CD4-positive, alpha-beta memory T cell (primary cell): ENCODE measurements at regions not wholly inside any gene's neighbourhood (a gene's known extent, or its start where the extent isn't known, plus 50 kb on each side); places are given as distances from the start of the nearest gene placed in this dataset.

Experiments
- CTCF ChIA-PET: fragments of 350-600 bp; sonication (Branson Sonifier 250); formaldehyde crosslinking; loops from one replicate; lab custom pipeline; 2021; ENCODE audit warnings: inconsistent platforms; ENCODE audit not compliant: partially characterized antibody; lab: Charles Lee
- POLR2A ChIA-PET: fragments of 350-600 bp; sonication (Branson Sonifier 250); formaldehyde crosslinking; loops from one replicate; lab custom pipeline; 2021; ENCODE audit not compliant: partially characterized antibody; lab: Charles Lee
- DNase-seq, 5 donors: peaks; one replicate each; pipeline versions ENCODE4 v3.0.0 to v3.0.0-alpha.2; 2020 to 2022; ENCODE audit warnings: mixed read lengths in 1 of 5
- H3K27ac ChIP-seq: one replicate; pipeline ENCODE4 v1.7.0; 2013; ENCODE audit warnings: low read depth, low read length
- H3K27me3 ChIP-seq: 2 replicates; pipeline ENCODE4 v1.7.0; 2013; ENCODE audit warnings: mild to moderate bottlenecking, low read length, moderate library complexity; ENCODE audit not compliant: insufficient read depth
- H3K36me3 ChIP-seq: 2 replicates; pipeline ENCODE4 v1.7.0; 2013; ENCODE audit warnings: mild to moderate bottlenecking, low read length, moderate library complexity; ENCODE audit not compliant: insufficient read depth
- H3K4me1 ChIP-seq: 2 replicates; pipeline ENCODE4 v1.7.0; 2013; ENCODE audit warnings: mild to moderate bottlenecking, low read length, moderate library complexity; ENCODE audit not compliant: insufficient read depth
- H3K4me3 ChIP-seq, 2 donors: one replicate each; pipeline ENCODE4 v1.7.0; 2013; ENCODE audit warnings: low read length in 2 of 2, mild to moderate bottlenecking in 1 of 2
- H3K9me3 ChIP-seq, 2 donors: one replicate each; pipeline ENCODE4 v1.7.0; 2013; ENCODE audit warnings: low read length in 2 of 2, control low read depth in 1 of 2; ENCODE audit not compliant: control insufficient read depth in 1 of 2
- H3K27ac Mint-ChIP-seq, 7 donors: one replicate each; pipeline ENCODE4 v1.8.0; 2020 to 2021; ENCODE audit warnings: mixed read lengths in 7 of 7, mild to moderate bottlenecking in 6 of 7, inconsistent platforms in 3 of 7, moderate library complexity in 3 of 7
- H3K27me3 Mint-ChIP-seq, 2 donors: one replicate each; pipeline ENCODE4 v1.8.0; 2020 to 2021; ENCODE audit warnings: mixed read lengths in 2 of 2
- H3K36me3 Mint-ChIP-seq, 2 donors: one replicate each; pipeline ENCODE4 v1.8.0; 2020 to 2021; ENCODE audit warnings: mixed read lengths in 2 of 2, inconsistent platforms in 1 of 2, mild to moderate bottlenecking in 1 of 2
- H3K4me1 Mint-ChIP-seq, 4 donors: one replicate each; pipeline ENCODE4 v1.8.0; 2020 to 2021; ENCODE audit warnings: mixed read lengths in 4 of 4, mild to moderate bottlenecking in 1 of 4
- H3K4me3 Mint-ChIP-seq, 8 donors: one replicate each; pipeline ENCODE4 v1.8.0; 2020 to 2021; ENCODE audit warnings: mixed read lengths in 8 of 8, mild to moderate bottlenecking in 7 of 8, moderate library complexity in 6 of 8, inconsistent platforms in 3 of 8
- H3K9me3 Mint-ChIP-seq, 8 donors: one replicate each; pipeline ENCODE4 v1.8.0; 2020 to 2021; ENCODE audit warnings: mixed read lengths in 8 of 8, mild to moderate bottlenecking in 5 of 8, inconsistent platforms in 3 of 8, moderate library complexity in 1 of 8
- intact Hi-C: fragments of 100-400 bp; cut with micrococcal nuclease; formaldehyde crosslinking; loops from one replicate; pipeline ENCODE4 v1.15.1; 2023

DNA sequence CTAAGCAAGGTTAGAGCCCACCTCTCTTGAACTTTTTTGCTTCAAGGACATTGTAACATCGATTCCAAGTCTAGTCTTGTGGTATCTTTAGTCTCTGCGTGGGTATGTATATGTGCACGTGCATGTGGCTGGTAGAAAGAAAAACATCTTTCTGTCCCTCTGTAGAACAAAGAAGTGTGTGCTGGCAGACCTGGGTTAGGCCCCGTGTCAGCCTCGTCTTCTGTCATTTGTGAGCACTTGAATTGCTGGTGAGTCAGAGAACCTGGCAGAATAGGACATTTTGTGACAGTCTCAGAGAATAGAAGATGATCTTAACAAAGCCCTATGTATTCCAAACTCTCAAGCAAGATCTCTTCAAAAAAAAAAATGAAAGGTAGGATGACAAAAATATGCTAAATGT, 102.2 kb upstream of the ATP10A start:
- H3K36me3 ChIP-seq = no peaks in the 10 kb centered on the region
- H3K4me3 Mint-ChIP-seq = no peak overlapping the region
- no peak overlapping the region for H3K27ac ChIP-seq
- CTCF ChIA-PET = no interaction called here
- no peaks in the 10 kb centered on the region for H3K9me3 ChIP-seq
- intact Hi-C loops = no loop called here
- DNase-seq = no peak
- peaks cover 0 to 4% (median 0%) of the 10 kb centered on the region in 8 donors for H3K9me3 Mint-ChIP-seq
- H3K27me3 ChIP-seq = no peaks in the 10 kb centered on the region
- peaks cover 4% of the 10 kb centered on the region in 2 donors for H3K27me3 Mint-ChIP-seq
- no peaks in the 10 kb centered on the region for H3K4me1 ChIP-seq
- no peak overlapping the region for H3K27ac Mint-ChIP-seq
- H3K36me3 Mint-ChIP-seq = no peaks in the 10 kb centered on the region
- POLR2A ChIA-PET = no interaction called here
- no peaks in the 10 kb centered on the region for H3K4me1 Mint-ChIP-seq
- no peak overlapping the region for H3K4me3 ChIP-seq

DNA sequence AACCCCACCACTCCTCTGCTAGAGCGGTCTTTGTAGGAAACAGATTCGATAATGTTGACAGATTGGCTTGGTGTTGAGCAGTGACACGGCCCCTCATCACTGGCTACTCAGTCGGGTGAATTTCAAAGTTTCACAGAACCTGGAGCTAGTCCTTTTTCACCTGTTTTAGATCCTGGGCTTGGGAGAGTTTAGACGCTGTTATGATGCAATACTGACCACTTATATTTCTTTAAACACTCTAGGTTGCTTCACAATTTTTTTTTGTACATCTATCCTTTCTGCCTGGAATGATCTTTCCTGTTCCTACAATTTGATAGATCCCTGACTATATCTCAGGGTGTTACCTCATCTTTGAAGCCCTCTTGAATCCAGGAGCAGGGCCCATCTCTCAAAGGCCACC, 97.1 kb upstream of the ATP10A start:
- Histone ChIP-seq H3K27ac (no peak overlapping the region), H3K36me3 (no peaks in the 10 kb centered on the region), H3K4me1 (no peaks in the 10 kb centered on the region), H3K9me3 (no peaks in the 10 kb centered on the region), H3K27me3 (no peaks in the 10 kb centered on the region), H3K4me3 (no peak overlapping the region)
- Mint-ChIP-seq H3K4me1 (no peaks in the 10 kb centered on the region), H3K4me3 (no peak overlapping the region), H3K9me3 (peaks cover 0 to 4% (median 0%) of the 10 kb centered on the region in 8 donors), H3K27me3 (peaks cover 1 to 3% of the 10 kb centered on the region in 2 donors), H3K36me3 (no peaks in the 10 kb centered on the region), H3K27ac (no peak overlapping the region)
- ChIA-PET POLR2A (no interaction called here), CTCF (no interaction called here)
- no peak for DNase-seq
- intact Hi-C loops = no loop called here

GRCh38 chr15:25959100-25959499, 96.0 kb upstream of the ATP10A start:
- H3K4me3 ChIP-seq = no peak overlapping the region
- H3K4me1 Mint-ChIP-seq = no peaks in the 10 kb centered on the region
- peaks cover 0 to 1% of the 10 kb centered on the region in 2 donors for H3K36me3 Mint-ChIP-seq
- H3K27ac Mint-ChIP-seq = no peak overlapping the region
- H3K27ac ChIP-seq = no peak overlapping the region
- H3K36me3 ChIP-seq = no peaks in the 10 kb centered on the region
- intact Hi-C loops = no loop called here
- H3K9me3 Mint-ChIP-seq = peaks cover 0 to 13% (median 3%) of the 10 kb centered on the region in 8 donors
- no peak for DNase-seq
- CTCF ChIA-PET = no interaction called here
- no peaks in the 10 kb centered on the region for H3K4me1 ChIP-seq
- no peak overlapping the region for H3K4me3 Mint-ChIP-seq
- POLR2A ChIA-PET = no interaction called here
- H3K27me3 ChIP-seq = no peaks in the 10 kb centered on the region
- peaks cover 1 to 3% of the 10 kb centered on the region in 2 donors for H3K27me3 Mint-ChIP-seq
- no peaks in the 10 kb centered on the region for H3K9me3 ChIP-seq

DNA sequence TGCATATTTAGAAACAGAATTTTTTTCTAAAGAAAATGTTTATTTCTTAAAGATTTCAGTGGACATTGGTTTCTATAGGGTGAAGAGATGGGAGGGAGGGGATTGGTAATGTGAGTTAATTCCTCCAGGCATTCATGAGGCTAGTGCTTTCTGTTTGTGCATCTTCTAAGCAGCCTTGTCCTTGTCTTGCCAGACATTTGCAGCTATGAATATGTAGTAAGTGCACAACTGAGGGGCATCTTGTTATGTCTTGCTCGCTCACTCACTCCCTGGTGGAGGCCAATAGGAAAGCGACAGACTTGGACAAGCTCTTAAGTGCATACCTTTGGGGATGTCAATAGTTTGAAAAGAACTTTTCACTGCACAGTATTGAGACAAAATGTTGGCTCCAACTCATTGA, 92.5 kb upstream of the ATP10A start:
- Histone ChIP-seq H3K27ac (no peak overlapping the region), H3K4me3 (no peak overlapping the region), H3K9me3 (no peaks in the 10 kb centered on the region), H3K4me1 (no peaks in the 10 kb centered on the region), H3K27me3 (no peaks in the 10 kb centered on the region), H3K36me3 (no peaks in the 10 kb centered on the region)
- Mint-ChIP-seq H3K4me3 (no peak overlapping the region), H3K9me3 (peaks cover 5 to 32% (median 15%) of the 10 kb centered on the region in 8 donors), H3K27ac (no peak overlapping the region), H3K27me3 (peaks cover 0 to 3% of the 10 kb centered on the region in 2 donors), H3K36me3 (peaks cover 0 to 4% of the 10 kb centered on the region in 2 donors), H3K4me1 (no peaks in the 10 kb centered on the region)
- no peak for DNase-seq
- intact Hi-C loops = no loop called here
- ChIA-PET POLR2A (no interaction called here), CTCF (no interaction called here)

DNA sequence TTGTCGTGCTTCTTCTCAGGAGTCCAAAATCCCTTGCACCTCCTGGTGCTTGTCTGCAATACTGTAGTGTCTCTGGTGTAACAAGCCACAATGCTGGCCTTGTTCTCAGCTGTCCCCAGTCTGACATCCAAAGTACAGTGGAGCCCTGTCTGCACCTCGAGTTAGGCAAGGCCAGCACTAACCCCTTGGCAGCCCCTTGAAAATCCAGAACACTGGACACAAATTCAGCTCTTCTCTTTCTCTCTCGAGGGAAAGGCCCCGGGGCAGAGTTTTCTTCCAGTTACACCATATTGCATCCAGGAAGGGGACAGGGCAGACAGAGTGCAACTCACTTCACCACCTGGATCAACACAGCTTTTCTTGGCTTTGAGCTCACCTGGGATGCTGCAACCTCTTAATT, 91.3 kb upstream of the ATP10A start:
- no peak overlapping the region for H3K4me3 Mint-ChIP-seq
- Histone ChIP-seq H3K27ac (no peak overlapping the region), H3K9me3 (no peaks in the 10 kb centered on the region), H3K27me3 (no peaks in the 10 kb centered on the region), H3K4me3 (no peak overlapping the region), H3K36me3 (no peaks in the 10 kb centered on the region), H3K4me1 (no peaks in the 10 kb centered on the region)
- peaks cover 5 to 32% (median 15%) of the 10 kb centered on the region in 8 donors for H3K9me3 Mint-ChIP-seq
- no peaks in the 10 kb centered on the region for H3K4me1 Mint-ChIP-seq
- ChIA-PET CTCF (no interaction called here), POLR2A (no interaction called here)
- H3K36me3 Mint-ChIP-seq = peaks cover 0 to 4% of the 10 kb centered on the region in 2 donors
- no peak for DNase-seq
- H3K27me3 Mint-ChIP-seq = peaks cover 0 to 3% of the 10 kb centered on the region in 2 donors
- no peak overlapping the region for H3K27ac Mint-ChIP-seq
- intact Hi-C loops = no loop called here

- peaks cover 5 to 32% (median 15%) of the 10 kb centered on the region in 8 donors for H3K9me3 Mint-ChIP-seq
- no peaks in the 10 kb centered on the region for H3K27me3 Mint-ChIP-seq
- no peak overlapping the region for H3K27ac Mint-ChIP-seq
- Histone ChIP-seq H3K4me1 (no peaks in the 10 kb centered on the region), H3K27me3 (no peaks in the 10 kb centered on the region), H3K27ac (no peak overlapping the region), H3K9me3 (no peaks in the 10 kb centered on the region), H3K4me3 (no peak overlapping the region), H3K36me3 (no peaks in the 10 kb centered on the region)
- peaks cover 0 to 4% of the 10 kb centered on the region in 2 donors for H3K36me3 Mint-ChIP-seq
- H3K4me1 Mint-ChIP-seq = no peaks in the 10 kb centered on the region
- H3K4me3 Mint-ChIP-seq = no peak overlapping the region
- no peak for DNase-seq
- ChIA-PET POLR2A (no interaction called here), CTCF (no interaction called here)
- intact Hi-C loops = no loop called here
These were observed 86.9 kb upstream of the ATP10A start for GRCh38 chr15:25950014-25950413.

- no peak overlapping the region for H3K4me3 ChIP-seq
- H3K9me3 ChIP-seq = no peaks in the 10 kb centered on the region
- no peaks in the 10 kb centered on the region for H3K27me3 ChIP-seq
- CTCF ChIA-PET = interaction anchor here (0.9 to 1.2 kb wide), 2 partner anchors 14 to 312 kb away, joined by 3 to 4 read pairs; no protein-coding TSS in a partner anchor
- Mint-ChIP-seq H3K9me3 (peaks cover 0 to 9% (median 3%) of the 10 kb centered on the region in 8 donors), H3K4me3 (no peak overlapping the region), H3K27ac (peak overlapping the region in 1 of 7 donors; percentile 39), H3K36me3 (no peaks in the 10 kb centered on the region), H3K27me3 (no peaks in the 10 kb centered on the region), H3K4me1 (no peaks in the 10 kb centered on the region)
- intact Hi-C loops = no loop called here
- H3K27ac ChIP-seq = no peak overlapping the region
- DNase-seq = no peak
- no peaks in the 10 kb centered on the region for H3K4me1 ChIP-seq
- no peaks in the 10 kb centered on the region for H3K36me3 ChIP-seq
- POLR2A ChIA-PET = no interaction called here
These were observed 84.5 kb upstream of the ATP10A start for GRCh38 chr15:25947323-25948314.
